Hepatocyte (in vitro differentiated cells): ENCODE measurements at regions not wholly inside any gene's neighbourhood (a gene's known extent, or its start where the extent isn't known, plus 50 kb on each side); places are given as distances from the start of the nearest gene placed in this dataset.

Experiments
- DNase-seq: peaks from one replicate; pipeline ENCODE4 v3.0.0-alpha.2; 2016; ENCODE audit warnings: low spot score
- H2AFZ ChIP-seq: fragments of 200-600 bp; sonication (generic); 2 replicates; pipeline ENCODE4 v1.6.0; 2016; ENCODE audit warnings: antibody characterized with exemption, mild to moderate bottlenecking
- H3K27ac ChIP-seq: fragments of 200-600 bp; sonication (generic); 2 replicates; pipeline ENCODE4 v1.5.1; 2016; ENCODE audit warnings: mild to moderate bottlenecking
- H3K27me3 ChIP-seq: fragments of 200-600 bp; sonication (generic); 2 replicates; pipeline ENCODE4 v1.6.1; 2016
- H3K36me3 ChIP-seq: fragments of 200-600 bp; sonication (generic); replicated peaks from 2 replicates; pipeline ENCODE4 v1.5.1; 2016; ENCODE audit warnings: low read depth; ENCODE audit not compliant: insufficient read depth
- H3K4me1 ChIP-seq: fragments of 200-600 bp; sonication (generic); 2 replicates; pipeline ENCODE4 v1.5.1; 2016; ENCODE audit warnings: mild to moderate bottlenecking, moderate library complexity; ENCODE audit not compliant: insufficient read depth
- H3K4me2 ChIP-seq: fragments of 200-600 bp; sonication (generic); 2 replicates; pipeline ENCODE4 v1.6.0; 2016
- H3K4me3 ChIP-seq: fragments of 200-600 bp; sonication (generic); 2 replicates; pipeline ENCODE4 v1.5.1; 2016; ENCODE audit warnings: mild to moderate bottlenecking
- H3K79me2 ChIP-seq: fragments of 200-600 bp; sonication (generic); 2 replicates; pipeline ENCODE4 v1.6.0; 2017; ENCODE audit warnings: mild to moderate bottlenecking
- H3K9me2 ChIP-seq: fragments of 200-600 bp; sonication (generic); replicated peaks from 2 replicates; pipeline ENCODE4 v1.6.0; 2017; ENCODE audit warnings: mild to moderate bottlenecking; ENCODE audit not compliant: insufficient read depth
- H3K9me3 ChIP-seq: fragments of 200-600 bp; sonication (generic); 2 replicates; pipeline ENCODE4 v1.5.1; 2016; ENCODE audit warnings: low read depth, mild to moderate bottlenecking
- H4K20me1 ChIP-seq: fragments of 200-600 bp; sonication (generic); 2 replicates; pipeline ENCODE4 v1.6.0; 2016; ENCODE audit warnings: mild to moderate bottlenecking; ENCODE audit not compliant: insufficient read depth, poor library complexity, severe bottlenecking
- EZH2 ChIP-seq: fragments of 200-600 bp; sonication (generic); IDR thresholded peaks from 2 replicates; pipeline ENCODE4 v1.6.1; 2016; ENCODE audit warnings: antibody characterized with exemption, mild to moderate bottlenecking, borderline replicate concordance
- EZH2phosphoT487 ChIP-seq: fragments of 200-600 bp; sonication (generic); IDR thresholded peaks from one replicate; pipeline ENCODE4 v1.6.1; 2018; ENCODE audit warnings: antibody characterized with exemption, mild to moderate bottlenecking, low read depth, moderate library complexity; ENCODE audit not compliant: unreplicated experiment, severe bottlenecking
- WGBS: methylation state at CpG from one replicate; pipeline ENCODE4 v1.1.6; 2016; ENCODE audit warnings: low lambda C conversion rate; ENCODE audit errors: missing lambda C conversion rate; 5-methylcytosine and 5-hydroxymethylcytosine counted together
- TF ChIP-seq, protein P1 (sequence below): fragments of 200-600 bp; sonication (generic); IDR thresholded peaks from 2 replicates; pipeline ENCODE4 v1.5.1; 2016; ENCODE audit warnings: antibody characterized with exemption, mild to moderate bottlenecking; ENCODE audit not compliant: poor library complexity

DNA sequence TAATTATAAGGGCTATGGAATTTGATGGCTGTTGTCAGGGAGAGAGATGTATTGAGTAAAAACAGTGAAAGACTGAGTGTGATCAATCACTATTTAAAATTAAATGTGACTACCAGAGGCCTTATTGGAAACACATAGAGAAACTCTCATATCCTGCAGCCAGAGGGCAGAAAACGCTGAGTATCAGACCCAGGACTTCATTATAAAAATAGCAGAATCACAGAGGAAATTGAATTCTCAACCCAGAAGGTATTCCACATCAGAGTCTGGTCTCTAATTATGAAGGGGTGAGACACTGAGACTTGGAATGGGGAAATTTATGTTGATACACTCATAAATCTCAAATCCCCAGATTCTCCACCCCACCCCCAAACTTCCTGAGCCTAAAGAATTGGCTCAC, 69.5 kb upstream of the IL6 start:
- no peak overlapping the region for H3K27ac ChIP-seq
- no peak for DNase-seq
- H3K9me3 ChIP-seq, result no peaks in the 10 kb centered on the region
- no peak overlapping the region for H3K4me2 ChIP-seq
- no peaks in the 10 kb centered on the region for H3K27me3 ChIP-seq
- no peak for TF ChIP-seq EZH2
- no peak for TF ChIP-seq EZH2phosphoT487
- TF ChIP-seq, protein P1, sequence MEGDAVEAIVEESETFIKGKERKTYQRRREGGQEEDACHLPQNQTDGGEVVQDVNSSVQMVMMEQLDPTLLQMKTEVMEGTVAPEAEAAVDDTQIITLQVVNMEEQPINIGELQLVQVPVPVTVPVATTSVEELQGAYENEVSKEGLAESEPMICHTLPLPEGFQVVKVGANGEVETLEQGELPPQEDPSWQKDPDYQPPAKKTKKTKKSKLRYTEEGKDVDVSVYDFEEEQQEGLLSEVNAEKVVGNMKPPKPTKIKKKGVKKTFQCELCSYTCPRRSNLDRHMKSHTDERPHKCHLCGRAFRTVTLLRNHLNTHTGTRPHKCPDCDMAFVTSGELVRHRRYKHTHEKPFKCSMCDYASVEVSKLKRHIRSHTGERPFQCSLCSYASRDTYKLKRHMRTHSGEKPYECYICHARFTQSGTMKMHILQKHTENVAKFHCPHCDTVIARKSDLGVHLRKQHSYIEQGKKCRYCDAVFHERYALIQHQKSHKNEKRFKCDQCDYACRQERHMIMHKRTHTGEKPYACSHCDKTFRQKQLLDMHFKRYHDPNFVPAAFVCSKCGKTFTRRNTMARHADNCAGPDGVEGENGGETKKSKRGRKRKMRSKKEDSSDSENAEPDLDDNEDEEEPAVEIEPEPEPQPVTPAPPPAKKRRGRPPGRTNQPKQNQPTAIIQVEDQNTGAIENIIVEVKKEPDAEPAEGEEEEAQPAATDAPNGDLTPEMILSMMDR, result no peak
- H3K79me2 ChIP-seq, result no peaks in the 10 kb centered on the region
- no peak overlapping the region for H3K4me3 ChIP-seq
- 67% methylated on average over 1 of the region's 1 CpG for WGBS
- no peaks in the 10 kb centered on the region for H3K36me3 ChIP-seq
- H3K9me2 ChIP-seq, result no peaks in the 10 kb centered on the region
- H3K4me1 ChIP-seq, result no peaks in the 10 kb centered on the region
- no peaks in the 10 kb centered on the region for H4K20me1 ChIP-seq
- no peak overlapping the region for H2AFZ ChIP-seq

DNA sequence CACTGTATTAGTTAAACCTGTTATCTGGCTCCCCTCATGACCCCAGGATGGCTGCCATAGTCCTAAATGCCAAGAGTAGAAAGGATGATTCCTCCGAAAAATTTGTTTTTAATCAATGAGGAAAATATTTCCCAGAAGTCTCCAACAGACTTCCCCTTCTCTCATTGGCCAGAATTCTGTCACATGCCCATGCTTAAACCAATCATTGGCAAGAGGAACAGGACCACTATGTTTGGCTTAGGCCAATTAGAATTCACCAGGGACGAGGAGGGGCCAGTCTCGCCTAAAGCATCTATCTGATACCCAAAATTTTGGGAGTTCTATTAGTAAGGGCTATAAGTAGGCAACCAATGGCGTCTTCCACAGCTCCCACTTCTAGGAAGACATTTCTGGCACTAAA, 71.2 kb upstream of the IL6 start:
- Histone ChIP-seq H3K27me3 (no peaks in the 10 kb centered on the region), H3K4me1 (no peaks in the 10 kb centered on the region), H2AFZ (no peak overlapping the region), H3K27ac (no peak overlapping the region), H3K9me3 (no peaks in the 10 kb centered on the region), H3K36me3 (no peaks in the 10 kb centered on the region), H4K20me1 (no peaks in the 10 kb centered on the region), H3K9me2 (no peaks in the 10 kb centered on the region), H3K4me2 (no peak overlapping the region), H3K79me2 (no peaks in the 10 kb centered on the region), H3K4me3 (no peak overlapping the region)
- no peak for TF ChIP-seq EZH2phosphoT487
- no peak for TF ChIP-seq EZH2
- TF ChIP-seq, protein P1, result no peak
- DNase-seq, result no peak
- 95% methylated on average over 4 of the region's 4 CpGs for WGBS

DNA sequence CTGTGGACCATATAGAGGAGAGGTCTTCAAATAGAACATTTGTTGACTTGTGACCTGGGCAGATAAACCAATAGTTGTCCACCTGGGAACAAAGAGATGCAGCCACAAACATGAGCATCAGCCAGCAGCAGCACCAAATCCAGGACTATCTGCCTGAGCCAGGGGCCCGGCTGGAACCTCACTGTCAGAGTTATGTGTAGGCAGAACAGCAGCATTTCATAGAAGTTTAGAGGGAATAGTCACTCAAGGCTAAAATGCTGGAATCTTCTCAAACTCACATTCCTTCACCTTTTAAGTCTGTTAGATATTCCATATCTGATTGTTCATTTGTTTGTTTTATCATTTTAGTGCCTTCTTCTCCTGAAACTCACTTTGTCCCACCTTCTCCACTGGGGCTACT, 72.2 kb upstream of the IL6 start:
- no peaks in the 10 kb centered on the region for H3K9me2 ChIP-seq
- no peaks in the 10 kb centered on the region for H3K4me1 ChIP-seq
- 83% methylated on average over 1 of the region's 1 CpG for WGBS
- DNase-seq, result no peak
- H4K20me1 ChIP-seq, result no peaks in the 10 kb centered on the region
- no peak overlapping the region for H3K27ac ChIP-seq
- no peaks in the 10 kb centered on the region for H3K27me3 ChIP-seq
- H3K4me2 ChIP-seq, result no peak overlapping the region
- no peaks in the 10 kb centered on the region for H3K9me3 ChIP-seq
- H3K79me2 ChIP-seq, result no peaks in the 10 kb centered on the region
- H3K4me3 ChIP-seq, result no peak overlapping the region
- TF ChIP-seq EZH2phosphoT487 (no peak), EZH2 (no peak)
- TF ChIP-seq, protein P1, result no peak
- H2AFZ ChIP-seq, result no peak overlapping the region
- H3K36me3 ChIP-seq, result no peaks in the 10 kb centered on the region

DNA sequence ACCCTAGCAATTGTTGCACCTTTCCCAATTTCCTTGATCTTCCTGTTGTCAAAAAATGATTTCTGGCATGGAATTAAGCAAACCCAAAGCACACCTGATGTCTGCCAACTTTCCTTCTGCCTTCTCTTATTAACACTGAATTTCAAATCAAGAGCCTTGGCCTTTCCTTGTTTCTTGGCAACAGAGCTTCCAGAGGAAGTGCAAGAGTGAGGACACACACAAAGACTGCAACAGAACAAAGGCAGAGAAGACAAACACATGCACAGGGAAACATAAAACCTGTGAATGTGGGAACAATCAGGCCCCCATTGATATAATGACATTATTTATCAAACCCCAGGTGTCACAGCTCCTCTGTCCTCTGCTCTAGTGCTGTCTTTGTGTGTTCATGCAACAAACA, 73.0 kb upstream of the IL6 start:
- no peak for TF ChIP-seq EZH2phosphoT487
- TF ChIP-seq, protein P1, result no peak
- TF ChIP-seq EZH2, result no peak
- Histone ChIP-seq H3K79me2 (no peaks in the 10 kb centered on the region), H3K4me2 (no peak overlapping the region), H3K36me3 (no peaks in the 10 kb centered on the region), H4K20me1 (no peaks in the 10 kb centered on the region), H3K27me3 (no peaks in the 10 kb centered on the region), H2AFZ (no peak overlapping the region), H3K9me3 (no peaks in the 10 kb centered on the region), H3K4me1 (no peaks in the 10 kb centered on the region), H3K9me2 (no peaks in the 10 kb centered on the region), H3K27ac (no peak overlapping the region), H3K4me3 (no peak overlapping the region)
- no peak for DNase-seq
